ENCODE measurements at regions not wholly inside any gene's neighbourhood (a gene's known extent, or its start where the extent isn't known, plus 50 kb on each side); places are given as distances from the start of the nearest gene placed in this dataset.

DNA sequence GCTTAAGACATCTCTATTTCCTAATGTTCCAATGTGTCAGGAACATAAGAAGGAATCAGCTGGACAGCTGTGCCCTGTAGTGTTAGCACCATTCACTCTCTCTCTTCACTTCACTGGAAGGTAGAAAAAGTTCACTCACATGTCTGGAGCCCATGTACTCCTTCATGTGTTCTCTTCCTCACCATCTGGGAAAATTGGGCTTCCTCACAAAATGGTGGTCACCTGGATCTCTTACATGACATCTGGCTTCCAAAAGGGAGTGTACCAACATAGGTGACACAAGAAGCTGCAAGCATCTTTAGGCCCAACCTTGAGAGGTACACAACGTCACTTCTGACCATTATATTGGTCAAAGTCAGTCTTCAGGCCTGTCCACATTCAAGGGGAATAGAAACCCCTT, 882.6 kb downstream of the LTN1 start:
- TF ChIP-seq POLR2A (IDR thresholded peaks at IDR 0.05; ENCODE audit: low read length) (no peak), GATA1 (IDR thresholded peaks at IDR 0.05; ENCODE audit: low read depth, low read length) (no peak)
